NK-92 treated with Interleukin-12 subunit alpha and Interleukin-12 subunit beta, amount 100 ng/mL, for 24 hours (cell line): ENCODE measurements at regions not wholly inside any gene's neighbourhood (a gene's known extent, or its start where the extent isn't known, plus 50 kb on each side); places are given as distances from the start of the nearest gene placed in this dataset.
"Not testable (repeated sequence)": the region's sequence is repeated elsewhere in the genome, so short reads cannot be mapped to it uniquely, and the experiment has no call there.

Experiments used
- DNase-seq: peaks from one replicate; lab custom pipeline; 2025; lab: John Stamatoyannopoulos, UW

- no peak for DNase-seq
Measured at GRCh38 chr13:103525530-103525929, 459.3 kb upstream of the SLC10A2 start.

GRCh38 chr13:103523858-103524257 is 457.6 kb upstream of the SLC10A2 start:
- no peak for DNase-seq

GRCh38 chr13:103521532-103521931 is 455.3 kb upstream of the SLC10A2 start:
- no peak for DNase-seq

- no peak for DNase-seq
Measured at GRCh38 chr13:103517768-103518102, 451.5 kb upstream of the SLC10A2 start.

GRCh38 chr13:103517066-103517767 is 451.0 kb upstream of the SLC10A2 start:
- no peak for DNase-seq

GRCh38 chr13:103516015-103516795 is 450.0 kb upstream of the SLC10A2 start:
- no peak for DNase-seq

GRCh38 chr13:103515410-103515809 is 449.2 kb upstream of the SLC10A2 start:
- DNase-seq: no peak

- DNase-seq: no peak
Measured at GRCh38 chr13:103514619-103515018, 448.4 kb upstream of the SLC10A2 start.

GRCh38 chr13:103514188-103514587 is 448.0 kb upstream of the SLC10A2 start:
- no peak for DNase-seq

- no peak for DNase-seq
Measured at GRCh38 chr13:103510007-103510535, 443.9 kb upstream of the SLC10A2 start.

- no peak for DNase-seq
Measured at GRCh38 chr13:103497404-103497803, 431.2 kb upstream of the SLC10A2 start.

- no peak for DNase-seq
Measured at GRCh38 chr13:103487841-103488240, 421.6 kb upstream of the SLC10A2 start.

- no peak for DNase-seq
Measured at GRCh38 chr13:103473081-103473480, 406.9 kb upstream of the SLC10A2 start.

- no peak for DNase-seq
Measured at GRCh38 chr13:103471896-103472295, 405.7 kb upstream of the SLC10A2 start.

GRCh38 chr13:103469771-103470170 is 403.6 kb upstream of the SLC10A2 start:
- no peak for DNase-seq

- no peak for DNase-seq
Measured at GRCh38 chr13:103466761-103467160, 400.5 kb upstream of the SLC10A2 start.

GRCh38 chr13:103460246-103460645 is 394.0 kb upstream of the SLC10A2 start:
- not testable (repeated sequence) for DNase-seq

- DNase-seq: not testable (repeated sequence)
Measured at GRCh38 chr13:103457050-103457449, 390.8 kb upstream of the SLC10A2 start.

GRCh38 chr13:103451656-103452055 is 385.4 kb upstream of the SLC10A2 start:
- DNase-seq: no peak

GRCh38 chr13:103443604-103444003 is 377.4 kb upstream of the SLC10A2 start:
- DNase-seq: no peak

- no peak for DNase-seq
Measured at GRCh38 chr13:103437651-103438050, 371.4 kb upstream of the SLC10A2 start.

- DNase-seq: no peak
Measured at GRCh38 chr13:103436057-103436654, 369.9 kb upstream of the SLC10A2 start.

GRCh38 chr13:103431856-103432255 is 365.6 kb upstream of the SLC10A2 start:
- DNase-seq: no peak
